K562 (cell line): ENCODE measurements at regions not wholly inside any gene's neighbourhood (a gene's known extent, or its start where the extent isn't known, plus 50 kb on each side); places are given as distances from the start of the nearest gene placed in this dataset.

Source experiments
- BCOR ChIP-seq: fragments of 450-650 bp; IDR thresholded peaks from 2 replicates; pipeline ENCODE4 v1.6.1; 2016
- CBFA2T2 ChIP-seq: fragments of 450-650 bp; conservative IDR thresholded peaks from 2 replicates; pipeline ENCODE4 v1.6.1; 2017; ENCODE audit warnings: mild to moderate bottlenecking
- DDX20 ChIP-seq: fragments of 450-650 bp; IDR thresholded peaks from 2 replicates; pipeline ENCODE4 v1.6.1; 2016; ENCODE audit warnings: missing genetic modification characterization, low read depth, mild to moderate bottlenecking, missing compliant biosample characterization, moderate library complexity
- E4F1 ChIP-seq: fragments of 250-450 bp; sonication (Bioruptor Pico); IDR thresholded peaks from 2 replicates; pipeline ENCODE4 v1.5.0; 2021; ENCODE audit warnings: mild to moderate bottlenecking, borderline replicate concordance
- ERF ChIP-seq: fragments of 450-650 bp; formaldehyde crosslinking; IDR thresholded peaks from 2 replicates; pipeline ENCODE4 v1.4.0; 2020; ENCODE audit warnings: mild to moderate bottlenecking, mixed read lengths
- ESRRB ChIP-seq: fragments of 250-450 bp; sonication (Bioruptor Pico); IDR thresholded peaks from 2 replicates; pipeline ENCODE4 v1.5.0; 2020; ENCODE audit warnings: mild to moderate bottlenecking, moderate library complexity, borderline replicate concordance
- FOSL1 ChIP-seq: fragments of 200-800 bp; sonication (Bioruptor generic); conservative IDR thresholded peaks from 2 replicates; pipeline ENCODE4 v1.6.1; 2016; ENCODE audit warnings: missing genetic modification characterization, missing compliant biosample characterization
- HCFC1 ChIP-seq: IDR thresholded peaks from 2 replicates; pipeline ENCODE4 v1.6.1; 2012; ENCODE audit warnings: low read depth, low read length, improper control_type of control experiment
- KDM4B ChIP-seq, 2 experiments: fragments of 450-650 bp in 1 of 2; sonication (generic) in 1 of 2; IDR thresholded peaks; 2 replicates each; pipeline ENCODE4 v1.6.1; 2016 to 2017; ENCODE audit warnings: borderline replicate concordance in 2 of 2, antibody characterized with exemption in 1 of 2, low read depth in 1 of 2, mild to moderate bottlenecking in 1 of 2
- NFE2 ChIP-seq: IDR thresholded peaks from 2 replicates; pipeline ENCODE4 v1.6.1; 2014; ENCODE audit warnings: antibody characterized with exemption, low read depth
- NFYB ChIP-seq: IDR thresholded peaks from 2 replicates; pipeline ENCODE4 v1.6.1; 2011; ENCODE audit warnings: mild to moderate bottlenecking, moderate library complexity; ENCODE audit not compliant: insufficient read length; ENCODE audit errors: extremely low read depth
- PREB ChIP-seq: sonication (generic); formaldehyde crosslinking; IDR thresholded peaks from 2 replicates; pipeline ENCODE4 v1.8.1; 2023; ENCODE audit warnings: mild to moderate bottlenecking, missing genetic modification reagents
- RBBP5 ChIP-seq: fragments of 200-600 bp; sonication (generic); IDR thresholded peaks from 2 replicates; pipeline ENCODE4 v1.6.1; 2012; ENCODE audit warnings: borderline replicate concordance, mild to moderate bottlenecking, low read length, control low read depth, inconsistent platforms; ENCODE audit not compliant: insufficient read depth, poor library complexity, severe bottlenecking
- SMARCA4 ChIP-seq: fragments of 450-650 bp; IDR thresholded peaks from 2 replicates; pipeline ENCODE4 v1.6.1; 2016
- SRSF9 ChIP-seq: fragments of 200-400 bp; formaldehyde crosslinking; IDR thresholded peaks from 2 replicates; pipeline ENCODE4 v1.6.1; 2017; ENCODE audit warnings: low read depth, low read length, borderline replicate concordance
- TSHZ1 ChIP-seq: fragments of 250-450 bp; sonication (Bioruptor Pico); IDR thresholded peaks from 2 replicates; pipeline ENCODE4 v1.4.0; 2020; ENCODE audit warnings: mild to moderate bottlenecking, moderate library complexity
- ZBTB7A ChIP-seq: IDR thresholded peaks from 2 replicates; pipeline ENCODE4 v1.6.1; 2011; ENCODE audit warnings: low read depth, mild to moderate bottlenecking, low read length, moderate library complexity, borderline replicate concordance; ENCODE audit not compliant: control insufficient read depth
- ZNF121 ChIP-seq: sonication (generic); formaldehyde crosslinking; conservative IDR thresholded peaks from 2 replicates; pipeline ENCODE4 v1.8.0; 2022; ENCODE audit warnings: missing genetic modification reagents
- ZNF512 ChIP-seq: IDR thresholded peaks from 2 replicates; pipeline ENCODE4 v1.6.1; 2016; ENCODE audit warnings: missing genetic modification characterization, missing compliant biosample characterization
- ZNF644 ChIP-seq: fragments of 200-800 bp; sonication (Bioruptor generic); IDR thresholded peaks from 2 replicates; pipeline ENCODE4 v1.6.1; 2016; ENCODE audit warnings: low read depth, missing genetic modification characterization, missing compliant biosample characterization

GRCh38 chr2:105454801-105455485 lies 56.1 kb upstream of the FHL2 start (continued):
- TF ChIP-seq KDM4B (IDR thresholded peaks at IDR 0.05; ENCODE audit: borderline replicate concordance in 2 of 2, low read depth in 1 of 2) (no peak), ZNF512 (tag) (no peak), ZBTB7A (no peak), CBFA2T2 (no peak), ESRRB (no peak), SRSF9 (no peak), NFE2 (no peak), TSHZ1 (CRISPR knock-in tag) (no peak), PREB (CRISPR knock-in tag) (no peak), NFYB (no peak), BCOR (no peak), HCFC1 (no peak), DDX20 (tag) (no peak), RBBP5 (no peak), E4F1 (CRISPR knock-in tag) (no peak), SMARCA4 (no peak), ERF (CRISPR knock-in tag) (no peak), ZNF644 (tag) (peak; percentile 35; the same call in 1 of the 2 replicates), ZNF121 (no peak), FOSL1 (tag) (peak; percentile 80)
